Gastrocnemius medialis (tissue), 4 donors: ENCODE measurements at regions not wholly inside any gene's neighbourhood (a gene's known extent, or its start where the extent isn't known, plus 50 kb on each side); places are given as distances from the start of the nearest gene placed in this dataset.

Source experiments
- ATAC-seq, 2 donors: fragments of 150-250 bp; one replicate each; pipeline ENCODE4 v1.9.1; 2016
- DNase-seq, 2 donors: peaks; one replicate each; pipeline ENCODE4 v3.0.0-alpha.2; 2019
- H3K27ac ChIP-seq, 4 donors: fragments of 200-600 bp; sonication (generic); 1 replicate in 1 of 4; 2 replicates in 3 of 4; pipeline ENCODE4 v1.5.1; 2016 to 2018; ENCODE audit warnings: mild to moderate bottlenecking in 2 of 4, moderate library complexity in 1 of 4
- H3K27me3 ChIP-seq, 3 donors: fragments of 200-600 bp; sonication (generic) in 2 of 3; 1 replicate in 1 of 3; 2 replicates in 2 of 3; pipeline versions ENCODE4 v1.5.1 to v1.6.0; 2016 to 2019; ENCODE audit warnings: mild to moderate bottlenecking in 1 of 3, moderate library complexity in 1 of 3
- H3K36me3 ChIP-seq, 2 donors: fragments of 200-600 bp; sonication (generic) in 1 of 2; one replicate each; pipeline ENCODE4 v1.5.1; 2017 to 2018
- H3K4me1 ChIP-seq, 2 donors: fragments of 200-600 bp; sonication (generic) in 1 of 2; one replicate each; pipeline ENCODE4 v1.5.1; 2016 to 2017; ENCODE audit warnings: mild to moderate bottlenecking in 2 of 2
- H3K4me3 ChIP-seq, 4 donors: fragments of 200-600 bp; sonication (generic) in 3 of 4; 1 replicate in 1 of 4; 2 replicates in 3 of 4; pipeline ENCODE4 v1.5.1; 2016 to 2019; ENCODE audit warnings: mild to moderate bottlenecking in 2 of 4
- H3K9me3 ChIP-seq, 3 donors: fragments of 200-600 bp; sonication (generic) in 2 of 3; 1 replicate in 1 of 3; 2 replicates in 2 of 3; pipeline ENCODE4 v1.5.1; 2016 to 2019
- POLR2A ChIP-seq, 2 donors: fragments of 450-650 bp; IDR thresholded peaks; one replicate each; pipeline ENCODE4 v1.6.1; 2017; ENCODE audit warnings: antibody characterized with exemption in 2 of 2, mild to moderate bottlenecking in 2 of 2, moderate library complexity in 2 of 2
- in situ Hi-C, 4 donors: fragments of 200-750 bp; cut with MboI; loops; one replicate each; pipeline versions ENCODE4 v1.15.0 to v1.8.0; 2017; ENCODE audit warnings: low sequenced_read_pairs in 4 of 4
- intact Hi-C: fragments of 100-400 bp; cut with DNase I; formaldehyde crosslinking; loops from one replicate; pipeline ENCODE4 v1.15.1; 2023; ENCODE audit warnings: low total_unique reads
- TF ChIP-seq, protein P1 (sequence below), 5 experiments: fragments of 450-650 bp in 3 of 5; fragments of 200-600 bp in 2 of 5; sonication (generic) in 2 of 5; IDR thresholded peaks in 4 of 5; conservative IDR thresholded peaks in 1 of 5; 1 replicate in 4 of 5; 2 replicates in 1 of 5; pipeline ENCODE4 v1.5.1; 2016 to 2019; ENCODE audit warnings: antibody characterized with exemption in 5 of 5, mild to moderate bottlenecking in 3 of 5, moderate library complexity in 3 of 5

DNA sequence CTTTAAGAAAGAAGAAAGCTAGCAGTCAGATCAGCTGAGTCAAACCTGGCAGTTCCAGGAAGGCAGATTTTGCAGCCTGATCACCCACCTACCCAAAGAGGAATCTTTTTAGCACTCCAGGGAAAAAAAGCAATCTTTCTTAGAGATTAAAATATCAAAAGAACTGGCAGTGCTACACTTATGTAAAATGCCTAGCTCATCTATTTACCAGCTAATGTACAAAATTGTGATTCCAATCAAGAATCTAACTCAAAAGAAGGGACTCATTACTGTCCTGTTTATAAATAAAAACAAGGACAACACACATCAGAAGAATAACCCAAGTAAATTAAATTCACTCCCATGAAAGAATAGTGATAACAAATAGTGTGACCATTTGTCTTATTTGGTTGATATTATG, 222.4 kb upstream of the ERCC4 start:
- Histone ChIP-seq H3K36me3 (no peaks in the 10 kb centered on the region), H3K9me3 (no peaks in the 10 kb centered on the region), H3K4me3 (no peak overlapping the region), H3K27me3 (no peaks in the 10 kb centered on the region), H3K27ac (no peak overlapping the region), H3K4me1 (no peaks in the 10 kb centered on the region)
- TF ChIP-seq, protein P1, sequence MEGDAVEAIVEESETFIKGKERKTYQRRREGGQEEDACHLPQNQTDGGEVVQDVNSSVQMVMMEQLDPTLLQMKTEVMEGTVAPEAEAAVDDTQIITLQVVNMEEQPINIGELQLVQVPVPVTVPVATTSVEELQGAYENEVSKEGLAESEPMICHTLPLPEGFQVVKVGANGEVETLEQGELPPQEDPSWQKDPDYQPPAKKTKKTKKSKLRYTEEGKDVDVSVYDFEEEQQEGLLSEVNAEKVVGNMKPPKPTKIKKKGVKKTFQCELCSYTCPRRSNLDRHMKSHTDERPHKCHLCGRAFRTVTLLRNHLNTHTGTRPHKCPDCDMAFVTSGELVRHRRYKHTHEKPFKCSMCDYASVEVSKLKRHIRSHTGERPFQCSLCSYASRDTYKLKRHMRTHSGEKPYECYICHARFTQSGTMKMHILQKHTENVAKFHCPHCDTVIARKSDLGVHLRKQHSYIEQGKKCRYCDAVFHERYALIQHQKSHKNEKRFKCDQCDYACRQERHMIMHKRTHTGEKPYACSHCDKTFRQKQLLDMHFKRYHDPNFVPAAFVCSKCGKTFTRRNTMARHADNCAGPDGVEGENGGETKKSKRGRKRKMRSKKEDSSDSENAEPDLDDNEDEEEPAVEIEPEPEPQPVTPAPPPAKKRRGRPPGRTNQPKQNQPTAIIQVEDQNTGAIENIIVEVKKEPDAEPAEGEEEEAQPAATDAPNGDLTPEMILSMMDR (IDR thresholded peaks at IDR 0.05 in 4 of 5, conservative IDR thresholded peaks at IDR 0.05 in 1 of 5), result no peak
- no peak for TF ChIP-seq POLR2A (IDR thresholded peaks at IDR 0.05)
- intact Hi-C loops, result no loop called here
- DNase-seq, result no peak
- in situ Hi-C loops, result no loop called here
- ATAC-seq, result no peak

DNA sequence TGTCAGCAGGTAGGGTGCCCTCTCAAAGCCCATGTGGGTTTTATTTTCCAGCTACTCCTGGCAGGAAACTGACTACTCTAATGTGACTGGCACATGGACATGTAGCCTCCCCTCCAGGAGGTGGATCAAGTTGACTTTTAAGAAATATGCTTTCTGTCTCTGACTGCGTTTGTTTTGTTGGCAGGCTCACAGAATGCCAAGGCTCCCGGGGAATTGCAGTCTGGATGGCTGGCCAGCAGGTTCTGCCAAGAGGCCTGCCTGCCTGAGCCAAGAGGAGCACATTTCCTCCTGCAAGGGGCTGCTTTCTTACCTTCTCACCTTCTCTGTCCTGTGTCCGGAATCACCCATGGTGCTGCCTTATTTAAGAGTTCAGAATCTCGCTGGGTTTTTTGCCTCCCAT, 217.3 kb upstream of the ERCC4 start:
- in situ Hi-C loops, result no loop called here
- TF ChIP-seq POLR2A (IDR thresholded peaks at IDR 0.05), result no peak
- TF ChIP-seq, protein P1 (IDR thresholded peaks at IDR 0.05 in 4 of 5, conservative IDR thresholded peaks at IDR 0.05 in 1 of 5), result no peak
- no peaks in the 10 kb centered on the region for H3K36me3 ChIP-seq
- H3K9me3 ChIP-seq, result no peaks in the 10 kb centered on the region
- H3K27ac ChIP-seq, result no peak overlapping the region
- H3K4me1 ChIP-seq, result no peaks in the 10 kb centered on the region
- no peak overlapping the region for H3K4me3 ChIP-seq
- H3K27me3 ChIP-seq, result no peaks in the 10 kb centered on the region
- intact Hi-C loops, result no loop called here
- DNase-seq, result no peak
- no peak for ATAC-seq

DNA sequence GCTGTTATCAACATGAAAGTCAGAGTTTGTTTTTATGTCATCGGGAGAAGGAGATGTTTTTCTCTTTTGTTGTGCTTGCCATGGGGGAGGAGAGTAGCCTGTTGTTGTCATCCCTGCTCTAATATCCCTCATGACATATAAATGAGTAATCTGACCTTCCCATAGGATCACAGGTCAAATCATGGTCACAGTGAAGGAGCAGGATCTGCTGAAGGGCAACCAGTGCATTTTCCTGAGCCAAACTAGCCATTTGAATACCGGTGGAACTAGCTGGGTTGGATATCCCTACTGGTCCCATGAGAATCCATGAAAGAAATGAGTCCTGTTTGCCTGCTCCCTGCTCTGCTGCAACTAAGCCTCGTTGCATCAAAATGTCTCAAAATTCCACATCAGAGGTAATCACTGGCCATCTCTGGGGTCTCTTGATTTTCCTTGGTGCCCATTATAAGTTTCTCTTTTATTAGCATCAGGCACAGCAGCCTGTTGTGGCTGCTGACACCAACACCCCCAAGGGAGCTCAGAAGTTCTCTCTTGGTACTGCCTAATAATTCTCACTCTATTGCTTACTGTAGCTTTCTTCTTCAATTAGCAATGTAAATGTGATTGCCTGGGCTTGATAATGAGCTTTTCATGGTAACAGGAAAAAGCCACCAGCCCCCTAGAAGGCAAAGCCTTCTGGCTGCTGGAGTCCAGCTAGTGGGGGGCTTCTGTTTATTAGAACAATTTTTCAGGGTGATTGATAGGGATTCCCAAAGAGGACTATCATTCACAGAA, 211.4 kb upstream of the ERCC4 start:
- TF ChIP-seq, protein P1 (IDR thresholded peaks at IDR 0.05 in 4 of 5, conservative IDR thresholded peaks at IDR 0.05 in 1 of 5), result no peak
- no peak for TF ChIP-seq POLR2A (IDR thresholded peaks at IDR 0.05)
- intact Hi-C loops, result no loop called here
- Histone ChIP-seq H3K27ac (no peak overlapping the region), H3K27me3 (no peaks in the 10 kb centered on the region), H3K4me1 (no peaks in the 10 kb centered on the region), H3K36me3 (no peaks in the 10 kb centered on the region), H3K4me3 (no peak overlapping the region), H3K9me3 (no peaks in the 10 kb centered on the region)
- DNase-seq (no peak), ATAC-seq (no peak)
- in situ Hi-C loops, result no loop called here

DNA sequence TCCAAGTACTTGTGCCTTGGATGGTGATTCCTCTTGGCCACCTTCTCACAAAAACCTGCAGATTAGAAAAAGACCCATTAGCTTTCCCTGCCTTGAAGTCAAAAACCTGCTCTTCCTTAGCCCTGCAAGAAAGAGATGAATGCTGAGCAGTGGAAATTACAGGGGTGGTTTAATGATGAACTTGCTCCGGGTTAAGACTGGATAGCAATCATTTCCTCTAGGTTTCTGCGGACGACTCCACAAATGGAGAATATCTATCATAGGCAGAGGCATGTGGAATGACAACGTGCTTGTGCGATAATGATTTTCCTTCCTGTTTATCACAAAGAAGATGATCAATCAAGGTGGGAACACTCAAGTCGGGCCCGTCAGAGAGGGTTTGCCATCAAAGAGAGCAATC, 201.2 kb upstream of the ERCC4 start:
- H3K4me3 ChIP-seq, result no peak overlapping the region
- no peaks in the 10 kb centered on the region for H3K27me3 ChIP-seq
- no peak for DNase-seq
- H3K27ac ChIP-seq, result no peak overlapping the region
- no peak for ATAC-seq
- no peaks in the 10 kb centered on the region for H3K36me3 ChIP-seq
- H3K9me3 ChIP-seq, result no peaks in the 10 kb centered on the region
- in situ Hi-C loops (no loop called here), intact Hi-C loops (no loop called here)
- H3K4me1 ChIP-seq, result no peaks in the 10 kb centered on the region
- no peak for TF ChIP-seq POLR2A (IDR thresholded peaks at IDR 0.05)
- TF ChIP-seq, protein P1 (IDR thresholded peaks at IDR 0.05 in 4 of 5, conservative IDR thresholded peaks at IDR 0.05 in 1 of 5), result no peak

DNA sequence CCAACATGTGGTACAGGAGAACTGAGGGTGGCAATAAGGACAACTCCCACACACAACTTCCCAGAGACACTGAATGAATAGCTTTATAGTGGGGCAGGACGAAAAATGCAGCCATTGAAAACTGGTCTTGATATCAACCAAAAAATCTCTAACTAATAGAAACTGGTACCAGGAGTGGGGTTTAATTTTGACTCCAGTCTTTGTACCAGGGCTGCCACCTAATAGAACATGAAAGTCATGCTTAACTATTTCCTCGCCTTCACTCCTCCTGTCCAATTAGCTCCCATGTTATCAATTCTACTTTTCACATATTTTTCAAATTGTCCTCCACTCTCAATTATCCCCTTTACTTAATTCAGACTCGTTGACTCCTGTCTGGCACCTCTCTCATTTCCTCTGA, 192.0 kb upstream of the ERCC4 start:
- no peaks in the 10 kb centered on the region for H3K9me3 ChIP-seq
- H3K27ac ChIP-seq, result no peak overlapping the region
- H3K4me3 ChIP-seq, result no peak overlapping the region
- TF ChIP-seq, protein P1 (IDR thresholded peaks at IDR 0.05 in 4 of 5, conservative IDR thresholded peaks at IDR 0.05 in 1 of 5), result no peak
- no peak for TF ChIP-seq POLR2A (IDR thresholded peaks at IDR 0.05)
- H3K27me3 ChIP-seq, result no peaks in the 10 kb centered on the region
- ATAC-seq, result no peak
- intact Hi-C loops, result no loop called here
- H3K36me3 ChIP-seq, result no peaks in the 10 kb centered on the region
- in situ Hi-C loops, result no loop called here
- DNase-seq, result no peak
- H3K4me1 ChIP-seq, result no peaks in the 10 kb centered on the region
